ENCODE measurements at regions not wholly inside any gene's neighbourhood (a gene's known extent, or its start where the extent isn't known, plus 50 kb on each side); places are given as distances from the start of the nearest gene placed in this dataset.
"Not testable (repeated sequence)": the region's sequence is repeated elsewhere in the genome, so short reads cannot be mapped to it uniquely, and the experiment has no call there.

DNA sequence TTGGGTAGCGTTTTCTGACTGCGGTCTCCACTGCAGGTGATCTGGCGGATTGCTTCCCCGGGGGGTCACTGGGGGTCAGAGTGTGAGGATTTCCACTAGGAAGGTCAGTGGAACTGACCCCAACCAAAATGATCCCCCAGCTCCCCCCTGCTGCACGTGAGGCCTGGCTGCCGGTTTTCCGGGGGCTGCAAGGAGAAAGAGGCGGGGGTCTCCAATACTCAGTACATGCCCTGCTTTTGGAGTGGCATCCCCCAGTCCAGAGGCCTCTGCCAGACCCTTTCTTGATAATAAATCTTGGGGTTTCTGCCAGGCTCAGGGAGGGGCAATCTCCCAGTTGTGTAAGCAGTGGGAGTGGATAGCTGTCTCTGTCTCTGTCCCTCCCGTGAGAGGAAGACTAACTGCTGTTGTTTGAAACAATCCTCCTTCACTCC, 71.5 kb upstream of the RTL6 start:
- H3K36me3 ChIP-seq, result no peaks in the 10 kb centered on the region
- no peak overlapping the region for H3K27ac ChIP-seq
- H3K4me3 ChIP-seq, result no peak overlapping the region
- intact Hi-C loops (cut with DNase I), result loop anchor here (5.0 kb wide), 1 partner anchor 487 kb away; no protein-coding TSS in a partner anchor
- DNase-seq, result peak; percentile 33
- no peaks in the 10 kb centered on the region for H3K27me3 ChIP-seq
- no peaks in the 10 kb centered on the region for H3K4me1 ChIP-seq
- no peaks in the 10 kb centered on the region for H3K9me3 ChIP-seq
- no peak for TF ChIP-seq EP300 (IDR thresholded peaks at IDR 0.05)
- TF ChIP-seq POLR2AphosphoS5 (IDR thresholded peaks at IDR 0.05), result no peak
- TF ChIP-seq, protein P1, sequence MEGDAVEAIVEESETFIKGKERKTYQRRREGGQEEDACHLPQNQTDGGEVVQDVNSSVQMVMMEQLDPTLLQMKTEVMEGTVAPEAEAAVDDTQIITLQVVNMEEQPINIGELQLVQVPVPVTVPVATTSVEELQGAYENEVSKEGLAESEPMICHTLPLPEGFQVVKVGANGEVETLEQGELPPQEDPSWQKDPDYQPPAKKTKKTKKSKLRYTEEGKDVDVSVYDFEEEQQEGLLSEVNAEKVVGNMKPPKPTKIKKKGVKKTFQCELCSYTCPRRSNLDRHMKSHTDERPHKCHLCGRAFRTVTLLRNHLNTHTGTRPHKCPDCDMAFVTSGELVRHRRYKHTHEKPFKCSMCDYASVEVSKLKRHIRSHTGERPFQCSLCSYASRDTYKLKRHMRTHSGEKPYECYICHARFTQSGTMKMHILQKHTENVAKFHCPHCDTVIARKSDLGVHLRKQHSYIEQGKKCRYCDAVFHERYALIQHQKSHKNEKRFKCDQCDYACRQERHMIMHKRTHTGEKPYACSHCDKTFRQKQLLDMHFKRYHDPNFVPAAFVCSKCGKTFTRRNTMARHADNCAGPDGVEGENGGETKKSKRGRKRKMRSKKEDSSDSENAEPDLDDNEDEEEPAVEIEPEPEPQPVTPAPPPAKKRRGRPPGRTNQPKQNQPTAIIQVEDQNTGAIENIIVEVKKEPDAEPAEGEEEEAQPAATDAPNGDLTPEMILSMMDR (IDR thresholded peaks at IDR 0.05), result no peak
- TF ChIP-seq POLR2A (IDR thresholded peaks at IDR 0.05), result no peak
- whole genome bisulfite sequencing, 2 donors, result 75 to 86% methylated on average over 9 of the region's 9 CpGs

- H3K4me3 ChIP-seq, result no peak overlapping the region
- no peaks in the 10 kb centered on the region for H3K36me3 ChIP-seq
- H3K4me1 ChIP-seq, result no peaks in the 10 kb centered on the region
- no peaks in the 10 kb centered on the region for H3K9me3 ChIP-seq
- H3K27me3 ChIP-seq, result no peaks in the 10 kb centered on the region
- intact Hi-C loops (cut with DNase I), result loop anchor here (5.0 kb wide), 1 partner anchor 486 kb away; no protein-coding TSS in a partner anchor
- no peak for TF ChIP-seq POLR2AphosphoS5 (IDR thresholded peaks at IDR 0.05)
- no peak for TF ChIP-seq POLR2A (IDR thresholded peaks at IDR 0.05)
- TF ChIP-seq, protein P1 (IDR thresholded peaks at IDR 0.05), result peak in 3 of 4 experiments; percentile 29 to 56 (median 49)
- peak; percentile 68 for DNase-seq
- WGBS, 2 donors, result 28 to 59% methylated on average over 8 of the region's 8 CpGs
- H3K27ac ChIP-seq, result no peak overlapping the region
These were observed 69.9 kb upstream of the RTL6 start for GRCh38 chr22:44567846-44568493.

DNA sequence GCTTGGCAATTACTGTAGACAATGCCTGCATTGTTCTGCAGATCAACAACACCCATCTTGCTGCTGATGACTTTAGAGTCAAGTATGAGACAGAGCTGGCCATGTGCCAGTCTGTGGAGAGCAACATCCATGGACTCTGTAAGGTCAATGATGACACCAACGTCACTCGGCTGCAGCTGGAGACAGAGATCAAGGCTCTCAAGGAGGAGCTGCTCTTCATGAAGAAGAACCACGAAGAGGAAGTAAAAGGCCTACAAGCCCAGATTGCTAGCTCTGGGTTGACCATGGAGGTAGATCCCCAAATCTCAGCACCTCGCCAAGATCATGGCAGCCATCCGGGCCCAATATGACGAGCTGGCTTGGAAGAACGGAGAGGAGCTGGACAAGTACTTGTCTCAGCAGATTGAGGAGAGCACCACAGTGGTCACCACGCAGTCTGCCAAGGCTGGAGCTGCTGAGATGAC, 69.4 kb upstream of the RTL6 start:
- intact Hi-C loops (cut with DNase I), result loop anchor here (5.0 kb wide), 1 partner anchor 485 kb away; no protein-coding TSS in a partner anchor
- not testable (repeated sequence) for H3K9me3 ChIP-seq, H3K4me3 ChIP-seq, H3K27me3 ChIP-seq, H3K27ac ChIP-seq, H3K36me3 ChIP-seq, H3K4me1 ChIP-seq
- peak; percentile 53 for DNase-seq
- WGBS, 2 donors, result 62 to 80% methylated on average over 8 of the region's 8 CpGs

DNA sequence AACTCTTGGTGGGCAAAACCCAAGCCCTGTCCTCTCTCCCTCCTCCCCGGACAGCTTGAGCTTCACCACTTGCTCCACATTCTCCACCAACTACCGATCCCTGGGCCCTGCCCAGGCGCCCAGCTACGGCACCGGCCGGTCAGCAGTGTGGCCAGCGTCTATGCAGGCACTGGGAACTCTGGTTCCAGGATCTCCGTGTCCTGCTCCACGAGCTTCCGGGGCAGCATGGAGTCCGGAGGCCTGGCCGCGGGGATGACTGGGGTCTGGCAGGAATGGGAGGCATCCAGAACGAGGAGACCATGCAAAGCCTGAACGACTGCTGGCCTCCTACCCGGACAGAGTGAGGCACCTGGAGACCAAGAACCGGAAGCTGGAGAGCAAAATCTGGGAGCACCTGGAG, 68.9 kb upstream of the RTL6 start:
- no peak overlapping the region for H3K27ac ChIP-seq
- H3K4me3 ChIP-seq, result no peak overlapping the region
- intact Hi-C loops (cut with DNase I), result loop anchor here (5.0 kb wide), 1 partner anchor 485 kb away; no protein-coding TSS in a partner anchor
- H3K27me3 ChIP-seq, result no peaks in the 10 kb centered on the region
- no peaks in the 10 kb centered on the region for H3K9me3 ChIP-seq
- 83 to 87% methylated on average over 17 of the region's 17 CpGs for WGBS, 2 donors
- peak; percentile 60 for DNase-seq
- TF ChIP-seq POLR2A (IDR thresholded peaks at IDR 0.05) (no peak), EP300 (IDR thresholded peaks at IDR 0.05) (no peak), POLR2AphosphoS5 (IDR thresholded peaks at IDR 0.05) (no peak)
- TF ChIP-seq, protein P1 (IDR thresholded peaks at IDR 0.05), result no peak
- H3K36me3 ChIP-seq, result no peaks in the 10 kb centered on the region
- no peaks in the 10 kb centered on the region for H3K4me1 ChIP-seq

DNA sequence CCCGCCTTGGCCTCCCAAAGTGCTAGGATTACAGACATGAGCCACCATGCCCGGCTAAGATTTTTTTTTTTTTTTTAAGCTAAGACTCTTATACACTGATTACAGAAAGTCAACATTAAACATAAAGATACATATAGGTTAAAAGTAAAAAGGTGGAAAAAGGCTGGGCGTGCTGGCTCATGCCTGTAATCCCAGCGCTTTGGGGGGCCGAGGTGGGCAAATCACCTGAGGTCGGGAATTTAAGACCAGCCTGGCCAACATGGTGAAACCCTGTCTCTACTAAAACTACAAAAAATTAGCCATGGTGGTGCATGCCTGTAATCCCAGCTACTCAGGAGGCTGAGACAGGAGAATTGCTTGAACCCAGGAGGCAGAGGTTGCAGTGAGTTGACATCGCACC, 64.6 kb upstream of the RTL6 start:
- H3K9me3 ChIP-seq; H3K4me3 ChIP-seq; H3K36me3 ChIP-seq; intact Hi-C loops (cut with DNase I); H3K27me3 ChIP-seq; H3K27ac ChIP-seq; H3K4me1 ChIP-seq: not testable (repeated sequence)
- WGBS, 2 donors, result 89 to 93% methylated on average over 7 of the region's 7 CpGs
- DNase-seq, result peak; percentile 9
